ENCODE measurements at regions not wholly inside any gene's neighbourhood (a gene's known extent, or its start where the extent isn't known, plus 50 kb on each side); places are given as distances from the start of the nearest gene placed in this dataset.

- TF ChIP-seq CTCF (IDR thresholded peaks at IDR 0.05; ENCODE audit: insufficient read depth, low read length, poor library complexity, severe bottlenecking) (no peak), EZH2phosphoT487 (conservative IDR thresholded peaks at IDR 0.05; ENCODE audit: low read length) (no peak)
Observed at GRCh38 chr5:167861129-167861927, 430.1 kb upstream of the WWC1 start.

Data from SU-DHL-6 (cell line).